Adrenal gland (tissue), 9 donors: ENCODE measurements at regions not wholly inside any gene's neighbourhood (a gene's known extent, or its start where the extent isn't known, plus 50 kb on each side); places are given as distances from the start of the nearest gene placed in this dataset.

Source experiments
- DNase-seq, 7 donors: peaks; one replicate each; pipeline ENCODE4 v3.0.0-alpha.2; 2019 to 2020
- H3K27ac ChIP-seq, 5 donors: fragments of 200-600 bp; sonication (generic) in 4 of 5; 1 replicate in 3 of 5; 2 replicates in 2 of 5; pipeline versions ENCODE4 v1.5.1 to v1.8.0; 2016 to 2020; ENCODE audit warnings: mild to moderate bottlenecking in 1 of 5
- H3K27me3 ChIP-seq: fragments of 200-600 bp; 2 replicates; pipeline ENCODE4 v1.8.0; 2021
- H3K36me3 ChIP-seq, 2 donors: fragments of 200-600 bp; replicated peaks in 1 of 2; 1 replicate in 1 of 2; 2 replicates in 1 of 2; pipeline versions ENCODE4 v1.5.1 to v1.8.0; 2018 to 2022
- H3K4me1 ChIP-seq, 2 donors: fragments of 200-600 bp; replicated peaks in 1 of 2; 1 replicate in 1 of 2; 2 replicates in 1 of 2; pipeline versions ENCODE4 v1.5.1 to v1.8.0; 2018 to 2021
- H3K4me3 ChIP-seq, 4 donors: fragments of 200-600 bp; sonication (generic) in 3 of 4; one replicate each; pipeline ENCODE4 v1.5.1; 2016 to 2018
- H3K9me3 ChIP-seq, 3 donors: fragments of 200-600 bp; sonication (generic) in 1 of 3; replicated peaks in 1 of 3; 1 replicate in 2 of 3; 2 replicates in 1 of 3; pipeline versions ENCODE4 v1.5.1 to v1.8.0; 2016 to 2021
- CTCF ChIP-seq, 6 experiments: fragments of 450-650 bp in 4 of 6; fragments of 200-600 bp in 2 of 6; sonication (generic) in 1 of 6; IDR thresholded peaks; 1 replicate in 5 of 6; 2 replicates in 1 of 6; pipeline versions ENCODE4 v1.5.1 to v1.8.0; 2016 to 2021; ENCODE audit warnings: antibody characterized with exemption in 6 of 6, mild to moderate bottlenecking in 2 of 6, moderate library complexity in 1 of 6
- POLR2A ChIP-seq, 2 donors: fragments of 450-650 bp; IDR thresholded peaks; one replicate each; pipeline ENCODE4 v1.6.1; 2017; ENCODE audit warnings: antibody characterized with exemption in 2 of 2, mild to moderate bottlenecking in 2 of 2, moderate library complexity in 1 of 2
- WGBS, 4 donors: extraction: QIAGEN DNeasy Blood & Tissue Kit in 2 of 4; methylation state at CpG; one replicate each; pipeline versions ENCODE4 v1.1.5 to v1.1.7; 2013 to 2017; 5-methylcytosine and 5-hydroxymethylcytosine counted together
- intact Hi-C, 2 donors: fragments of 100-400 bp; cut with DNase I; formaldehyde crosslinking; loops; one replicate each; pipeline versions ENCODE4 v1.14.1 to v1.15.0; 2022 to 2023
- donor health status: healthy with polysubstance abuse.
- donor health status: Bipolar disorder and iron deficiency.
- donor health status: DM: yes; HTN: yes; CAD: no.
- donor health status: DM: no; HTN: no; CAD: no.
- donor health status: DM: no; HTN: no; CAD: no.

GRCh38 chr10:53003094-53003493 lies 230.5 kb upstream of the MBL2 start:
- peaks cover 0 to 5% (median 0%) of the 10 kb centered on the region in 3 donors for H3K9me3 ChIP-seq
- H3K4me3 ChIP-seq: no peak overlapping the region
- DNase-seq: no peak
- H3K27me3 ChIP-seq: no peaks in the 10 kb centered on the region
- H3K4me1 ChIP-seq: no peaks in the 10 kb centered on the region
- intact Hi-C loops: no loop called here
- no peak overlapping the region for H3K27ac ChIP-seq
- no peaks in the 10 kb centered on the region for H3K36me3 ChIP-seq
- WGBS, 4 donors: 65 to 72% (median 69%) methylated on average over 5 of the region's 5 CpGs
- TF ChIP-seq CTCF (IDR thresholded peaks at IDR 0.05) (no peak), POLR2A (IDR thresholded peaks at IDR 0.05) (no peak)

GRCh38 chr10:52999681-53000080 lies 227.1 kb upstream of the MBL2 start:
- DNase-seq: no peak
- Histone ChIP-seq H3K4me1 (no peaks in the 10 kb centered on the region), H3K4me3 (no peak overlapping the region), H3K27ac (no peak overlapping the region), H3K9me3 (peaks cover 0 to 6% (median 0%) of the 10 kb centered on the region in 3 donors), H3K36me3 (no peaks in the 10 kb centered on the region), H3K27me3 (no peaks in the 10 kb centered on the region)
- WGBS, 4 donors: 52 to 65% (median 60%) methylated on average over 2 of the region's 2 CpGs
- TF ChIP-seq POLR2A (IDR thresholded peaks at IDR 0.05) (no peak), CTCF (IDR thresholded peaks at IDR 0.05) (no peak)
- intact Hi-C loops: no loop called here

- no peak for DNase-seq
- H3K27me3 ChIP-seq: no peaks in the 10 kb centered on the region
- intact Hi-C loops: no loop called here
- 68 to 92% (median 88%) methylated on average over 2 of the region's 2 CpGs for WGBS, 4 donors
- H3K4me3 ChIP-seq: no peak overlapping the region
- no peaks in the 10 kb centered on the region for H3K4me1 ChIP-seq
- H3K9me3 ChIP-seq: peaks cover 0 to 6% (median 0%) of the 10 kb centered on the region in 3 donors
- no peak overlapping the region for H3K27ac ChIP-seq
- no peaks in the 10 kb centered on the region for H3K36me3 ChIP-seq
- TF ChIP-seq CTCF (IDR thresholded peaks at IDR 0.05) (no peak), POLR2A (IDR thresholded peaks at IDR 0.05) (no peak)
Observed at GRCh38 chr10:52999258-52999657, 226.7 kb upstream of the MBL2 start.

GRCh38 chr10:52997007-52997406 lies 224.4 kb upstream of the MBL2 start:
- Histone ChIP-seq H3K4me1 (no peaks in the 10 kb centered on the region), H3K27me3 (no peaks in the 10 kb centered on the region), H3K36me3 (no peaks in the 10 kb centered on the region), H3K4me3 (no peak overlapping the region), H3K27ac (no peak overlapping the region), H3K9me3 (peaks cover 0 to 6% (median 0%) of the 10 kb centered on the region in 3 donors)
- no peak for DNase-seq
- intact Hi-C loops: no loop called here
- TF ChIP-seq CTCF (IDR thresholded peaks at IDR 0.05) (no peak), POLR2A (IDR thresholded peaks at IDR 0.05) (no peak)
